SW480 (cell line): ENCODE measurements at regions not wholly inside any gene's neighbourhood (a gene's known extent, or its start where the extent isn't known, plus 50 kb on each side); places are given as distances from the start of the nearest gene placed in this dataset.

Experiments used
- DNase-seq: peaks from one replicate; pipeline ENCODE4 v3.0.0-alpha.2; 2016; ENCODE audit warnings: low spot score

GRCh38 chr7:41910940-41911600 lies 208.2 kb upstream of the INHBA start:
- DNase-seq, result no peak

GRCh38 chr7:41907444-41907843 lies 204.6 kb upstream of the INHBA start:
- no peak for DNase-seq

GRCh38 chr7:41900532-41900931 lies 197.6 kb upstream of the INHBA start:
- no peak for DNase-seq

GRCh38 chr7:41899823-41900433 lies 197.0 kb upstream of the INHBA start:
- DNase-seq, result no peak

GRCh38 chr7:41893656-41894055 lies 190.8 kb upstream of the INHBA start:
- no peak for DNase-seq

- no peak for DNase-seq
These were observed 189.6 kb upstream of the INHBA start for GRCh38 chr7:41892356-41893100.

GRCh38 chr7:41891950-41892349 lies 189.1 kb upstream of the INHBA start:
- no peak for DNase-seq

- DNase-seq, result no peak
These were observed 187.9 kb upstream of the INHBA start for GRCh38 chr7:41890631-41891274.

GRCh38 chr7:41889472-41889871 lies 186.6 kb upstream of the INHBA start:
- DNase-seq, result no peak

GRCh38 chr7:41889040-41889439 lies 186.2 kb upstream of the INHBA start:
- no peak for DNase-seq

GRCh38 chr7:41887416-41887815 lies 184.5 kb upstream of the INHBA start:
- DNase-seq, result no peak

- no peak for DNase-seq
These were observed 184.0 kb upstream of the INHBA start for GRCh38 chr7:41886901-41887311.

- DNase-seq, result no peak
These were observed 183.5 kb upstream of the INHBA start for GRCh38 chr7:41886262-41886900.

GRCh38 chr7:41885748-41886147 lies 182.9 kb upstream of the INHBA start:
- no peak for DNase-seq

GRCh38 chr7:41885078-41885477 lies 182.2 kb upstream of the INHBA start:
- no peak for DNase-seq

GRCh38 chr7:41882745-41883420 lies 180.0 kb upstream of the INHBA start:
- DNase-seq, result no peak

- DNase-seq, result no peak
These were observed 179.4 kb upstream of the INHBA start for GRCh38 chr7:41882256-41882655.

GRCh38 chr7:41881331-41882130 lies 178.6 kb upstream of the INHBA start:
- no peak for DNase-seq

GRCh38 chr7:41880107-41880506 lies 177.2 kb upstream of the INHBA start:
- peak; percentile 33 for DNase-seq

- no peak for DNase-seq
These were observed 176.5 kb upstream of the INHBA start for GRCh38 chr7:41879403-41879802.
